ENCODE measurements at regions not wholly inside any gene's neighbourhood (a gene's known extent, or its start where the extent isn't known, plus 50 kb on each side); places are given as distances from the start of the nearest gene placed in this dataset.

GRCh38 chr7:41013117-41013516 lies 689.8 kb downstream of the INHBA start:
- Histone ChIP-seq H3K27ac (no peak overlapping the region), H3K36me3 (no peaks in the 10 kb centered on the region), H3K9me3 (peaks cover 0 to 4% (median 0%) of the 10 kb centered on the region in 4 donors), H3K27me3 (no peaks in the 10 kb centered on the region), H3K4me1 (no peaks in the 10 kb centered on the region), H3K4me3 (no peak overlapping the region)
- no peak for DNase-seq
- 82 to 93% (median 89%) methylated on average over 5 of the region's 5 CpGs for WGBS, 5 donors
- intact Hi-C loops (cut with DNase I; ENCODE audit: low total_unique reads), result no loop called here
- TF ChIP-seq EP300 (IDR thresholded peaks at IDR 0.05) (no peak), POLR2AphosphoS5 (IDR thresholded peaks at IDR 0.05) (no peak), CTCF (IDR thresholded peaks at IDR 0.05) (no peak)

GRCh38 chr7:41012041-41012440 lies 690.8 kb downstream of the INHBA start:
- 88 to 96% (median 90%) methylated on average over 6 of the region's 6 CpGs for WGBS, 5 donors
- H3K4me1 ChIP-seq, result no peaks in the 10 kb centered on the region
- peaks cover 0 to 4% (median 0%) of the 10 kb centered on the region in 4 donors for H3K9me3 ChIP-seq
- TF ChIP-seq POLR2AphosphoS5 (IDR thresholded peaks at IDR 0.05), result no peak
- no peak for TF ChIP-seq EP300 (IDR thresholded peaks at IDR 0.05)
- no peak for TF ChIP-seq POLR2A (IDR thresholded peaks at IDR 0.05)
- TF ChIP-seq CTCF (IDR thresholded peaks at IDR 0.05), result no peak
- H3K27me3 ChIP-seq, result no peaks in the 10 kb centered on the region
- no peak overlapping the region for H3K4me3 ChIP-seq
- no peak overlapping the region for H3K27ac ChIP-seq
- intact Hi-C loops (cut with DNase I; ENCODE audit: low total_unique reads), result no loop called here
- no peak for DNase-seq
- no peaks in the 10 kb centered on the region for H3K36me3 ChIP-seq

GRCh38 chr7:41010967-41011366 lies 691.9 kb downstream of the INHBA start:
- Histone ChIP-seq H3K27me3 (no peaks in the 10 kb centered on the region), H3K9me3 (peaks cover 0 to 4% (median 0%) of the 10 kb centered on the region in 4 donors), H3K36me3 (no peaks in the 10 kb centered on the region), H3K4me3 (no peak overlapping the region), H3K4me1 (no peaks in the 10 kb centered on the region), H3K27ac (no peak overlapping the region)
- 44 to 63% (median 59%) methylated on average over 4 of the region's 4 CpGs for whole genome bisulfite sequencing, 5 donors
- no peak for TF ChIP-seq CTCF (IDR thresholded peaks at IDR 0.05)
- TF ChIP-seq EP300 (IDR thresholded peaks at IDR 0.05), result no peak
- no peak for TF ChIP-seq POLR2AphosphoS5 (IDR thresholded peaks at IDR 0.05)
- no peak for TF ChIP-seq POLR2A (IDR thresholded peaks at IDR 0.05)
- peak in 1 of 2 donors; percentile 44 for DNase-seq
- intact Hi-C loops (cut with DNase I; ENCODE audit: low total_unique reads), result no loop called here

- Histone ChIP-seq H3K4me3 (no peak overlapping the region), H3K4me1 (no peaks in the 10 kb centered on the region), H3K9me3 (peaks cover 0 to 4% (median 0%) of the 10 kb centered on the region in 4 donors), H3K36me3 (no peaks in the 10 kb centered on the region), H3K27ac (peak overlapping the region in 2 of 5 donors; percentile 17 to 43), H3K27me3 (no peaks in the 10 kb centered on the region)
- intact Hi-C loops (cut with DNase I; ENCODE audit: low total_unique reads), result no loop called here
- 72 to 80% (median 74%) methylated on average over 3 of the region's 3 CpGs for WGBS, 5 donors
- peak in 1 of 2 donors; percentile 7 for DNase-seq
- TF ChIP-seq POLR2A (IDR thresholded peaks at IDR 0.05) (no peak), POLR2AphosphoS5 (IDR thresholded peaks at IDR 0.05) (peak in 1 of 3 donors; percentile 21)
Measured at GRCh38 chr7:41010418-41010817, 692.5 kb downstream of the INHBA start.

- DNase-seq, result no peak
- Histone ChIP-seq H3K27ac (no peak overlapping the region), H3K4me1 (no peaks in the 10 kb centered on the region), H3K27me3 (no peaks in the 10 kb centered on the region), H3K9me3 (peaks cover 0 to 4% (median 0%) of the 10 kb centered on the region in 4 donors), H3K36me3 (no peaks in the 10 kb centered on the region), H3K4me3 (no peak overlapping the region)
- intact Hi-C loops (cut with DNase I; ENCODE audit: low total_unique reads), result no loop called here
- WGBS, 5 donors, result 74 to 90% (median 85%) methylated on average over 3 of the region's 3 CpGs
- no peak for TF ChIP-seq CTCF (IDR thresholded peaks at IDR 0.05)
- no peak for TF ChIP-seq EP300 (IDR thresholded peaks at IDR 0.05)
- TF ChIP-seq POLR2A (IDR thresholded peaks at IDR 0.05), result no peak
- no peak for TF ChIP-seq POLR2AphosphoS5 (IDR thresholded peaks at IDR 0.05)
Measured at GRCh38 chr7:41007811-41008210, 695.1 kb downstream of the INHBA start.

Data from stomach (tissue), 8 donors.